HG02678 (cell line): ENCODE measurements at regions not wholly inside any gene's neighbourhood (a gene's known extent, or its start where the extent isn't known, plus 50 kb on each side); places are given as distances from the start of the nearest gene placed in this dataset.
"Not testable (repeated sequence)": the region's sequence is repeated elsewhere in the genome, so short reads cannot be mapped to it uniquely, and the experiment has no call there.

ENCODE experiments used
- ATAC-seq: cut with Tn5 transposase; IDR thresholded peaks from one replicate; pipeline ENCODE4 v1.9.1; 2021; ENCODE audit warnings: mild to moderate bottlenecking, moderate library complexity; ENCODE audit not compliant: unreplicated experiment

DNA sequence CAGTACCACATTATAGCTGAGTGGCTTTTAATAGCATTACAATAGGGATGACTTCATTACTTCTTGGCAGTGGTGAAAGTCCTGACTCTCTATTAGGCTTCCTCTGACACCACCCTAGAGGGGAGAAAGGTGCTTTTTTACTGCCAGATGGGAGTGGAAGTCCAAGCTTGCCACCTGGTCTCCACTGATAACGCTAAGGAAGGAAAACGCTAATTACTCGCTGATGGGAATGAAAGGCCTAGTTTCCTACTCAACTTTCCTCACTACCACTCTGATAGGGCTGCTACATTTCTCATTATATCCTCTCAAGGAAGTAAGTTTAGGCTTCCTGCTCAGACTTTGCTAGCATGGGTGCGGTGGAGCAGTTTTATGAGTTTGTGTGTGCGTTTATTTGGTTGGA is 62.3 kb upstream of the PAGE3 start:
- no peak for ATAC-seq

DNA sequence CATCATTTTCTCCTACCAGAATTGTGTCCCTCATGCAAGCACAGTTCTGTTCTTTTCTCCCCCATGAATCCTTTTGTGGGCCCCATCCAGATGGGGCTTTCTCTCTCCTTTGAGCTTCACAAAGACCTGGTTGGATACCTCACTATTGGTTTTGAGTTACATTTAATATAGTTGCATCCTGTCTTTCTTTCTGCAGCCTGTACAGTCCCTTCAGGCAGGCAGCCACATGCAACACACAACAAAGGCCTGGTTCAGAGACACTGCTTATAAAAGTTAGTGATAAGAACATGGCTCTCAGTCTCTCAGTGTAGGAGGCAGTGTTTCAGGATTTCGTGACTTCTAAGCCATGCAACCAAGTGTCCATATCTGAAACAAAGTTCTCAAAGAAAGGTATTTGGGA is 70.6 kb upstream of the PAGE3 start:
- no peak for ATAC-seq

DNA sequence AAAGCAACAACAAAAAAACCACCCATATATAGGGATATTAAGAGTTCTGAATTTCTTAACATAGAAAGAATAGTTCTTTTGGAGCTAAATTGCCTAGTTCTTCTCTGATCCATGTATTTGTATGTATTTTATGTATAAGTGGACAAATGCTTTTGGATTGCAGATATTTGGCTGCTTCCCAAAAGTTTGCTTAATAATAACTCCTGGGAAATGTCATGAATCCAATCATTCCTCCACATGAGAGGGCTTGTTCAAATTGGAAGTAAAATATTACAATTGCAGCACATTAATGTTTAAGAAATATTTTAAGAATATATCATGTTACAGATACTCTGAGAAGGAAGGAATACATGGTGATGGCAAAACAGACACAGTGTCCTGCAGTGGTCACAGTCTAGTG is 71.5 kb upstream of the PAGE3 start:
- no peak for ATAC-seq

GRCh38 chrX:55340896-55341433 is 76.2 kb upstream of the PAGE3 start:
- no peak for ATAC-seq

GRCh38 chrX:55342533-55343501 is 78.1 kb upstream of the PAGE3 start:
- ATAC-seq = peak; percentile 89

GRCh38 chrX:55356609-55357008 is 91.9 kb upstream of the PAGE3 start:
- ATAC-seq = no peak

DNA sequence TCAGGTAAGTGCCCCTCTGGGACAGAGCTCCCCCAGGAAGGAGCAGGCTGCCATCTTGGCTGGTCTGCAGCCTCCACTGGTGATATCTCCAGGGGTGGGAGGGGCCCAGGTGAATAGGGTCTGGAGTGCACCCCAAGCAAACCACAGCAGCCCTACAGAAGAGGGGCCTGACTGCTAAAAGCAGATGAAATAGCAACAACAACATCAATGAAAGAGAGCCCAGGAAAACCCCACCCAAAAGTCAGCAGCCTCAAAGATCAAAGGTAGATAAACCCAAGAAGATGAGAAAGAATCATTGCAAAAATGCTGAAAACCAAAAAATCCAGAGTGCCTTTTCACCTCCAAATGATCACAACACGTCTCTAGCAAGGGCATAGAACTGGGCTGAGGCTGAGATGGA is 92.5 kb upstream of the PAGE3 start:
- no peak for ATAC-seq

- ATAC-seq = no peak
Observed at GRCh38 chrX:55379396-55379795, 72.5 kb upstream of the MAGEH1 start.

GRCh38 chrX:55389376-55389775 is 62.6 kb upstream of the MAGEH1 start:
- ATAC-seq = no peak

DNA sequence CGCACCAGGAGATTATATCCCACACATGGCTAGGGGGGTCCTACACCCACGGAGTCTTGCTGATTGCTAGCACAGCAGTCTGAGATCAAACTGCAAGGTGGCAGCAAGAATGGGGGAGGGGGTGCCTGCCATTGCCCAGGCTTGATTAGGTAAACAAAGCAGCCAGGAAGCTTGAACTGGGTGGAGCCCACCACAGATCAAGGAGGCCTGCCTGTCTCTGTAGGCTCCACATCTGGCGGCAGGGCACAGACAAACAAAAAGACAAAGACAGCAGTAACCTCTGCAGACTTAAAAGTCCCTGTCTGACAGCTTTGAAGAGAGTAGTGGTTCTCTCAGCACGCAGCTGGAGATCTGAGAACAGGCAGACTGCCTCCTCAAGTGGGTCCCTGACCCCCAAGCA is 55.1 kb upstream of the MAGEH1 start:
- ATAC-seq = not testable (repeated sequence)
